ENCODE measurements at regions not wholly inside any gene's neighbourhood (a gene's known extent, or its start where the extent isn't known, plus 50 kb on each side); places are given as distances from the start of the nearest gene placed in this dataset.

DNA sequence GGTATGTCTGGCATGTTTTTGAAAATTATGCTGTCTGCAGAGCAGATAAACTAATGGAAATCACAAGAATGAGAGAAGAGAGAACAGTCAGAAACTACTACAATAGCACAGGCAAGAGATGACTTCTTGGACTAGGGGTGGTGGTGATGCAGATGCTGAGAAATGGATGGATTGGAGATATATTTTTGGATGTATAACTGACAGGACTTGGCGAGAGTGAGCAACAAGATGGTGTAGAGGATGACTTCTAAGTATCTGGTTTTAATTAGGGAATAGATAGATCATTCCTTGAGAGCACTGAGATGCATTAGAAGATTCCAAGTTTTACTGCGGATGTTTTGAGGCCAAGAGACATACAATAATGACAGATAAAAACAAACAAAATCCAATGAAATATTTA lies 328.2 kb downstream of the PID1 start:
- TF ChIP-seq, protein P1, sequence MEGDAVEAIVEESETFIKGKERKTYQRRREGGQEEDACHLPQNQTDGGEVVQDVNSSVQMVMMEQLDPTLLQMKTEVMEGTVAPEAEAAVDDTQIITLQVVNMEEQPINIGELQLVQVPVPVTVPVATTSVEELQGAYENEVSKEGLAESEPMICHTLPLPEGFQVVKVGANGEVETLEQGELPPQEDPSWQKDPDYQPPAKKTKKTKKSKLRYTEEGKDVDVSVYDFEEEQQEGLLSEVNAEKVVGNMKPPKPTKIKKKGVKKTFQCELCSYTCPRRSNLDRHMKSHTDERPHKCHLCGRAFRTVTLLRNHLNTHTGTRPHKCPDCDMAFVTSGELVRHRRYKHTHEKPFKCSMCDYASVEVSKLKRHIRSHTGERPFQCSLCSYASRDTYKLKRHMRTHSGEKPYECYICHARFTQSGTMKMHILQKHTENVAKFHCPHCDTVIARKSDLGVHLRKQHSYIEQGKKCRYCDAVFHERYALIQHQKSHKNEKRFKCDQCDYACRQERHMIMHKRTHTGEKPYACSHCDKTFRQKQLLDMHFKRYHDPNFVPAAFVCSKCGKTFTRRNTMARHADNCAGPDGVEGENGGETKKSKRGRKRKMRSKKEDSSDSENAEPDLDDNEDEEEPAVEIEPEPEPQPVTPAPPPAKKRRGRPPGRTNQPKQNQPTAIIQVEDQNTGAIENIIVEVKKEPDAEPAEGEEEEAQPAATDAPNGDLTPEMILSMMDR (IDR thresholded peaks at IDR 0.05), result no peak
- no peak for TF ChIP-seq POLR2A (IDR thresholded peaks at IDR 0.05)
